ENCODE measurements at regions not wholly inside any gene's neighbourhood (a gene's known extent, or its start where the extent isn't known, plus 50 kb on each side); places are given as distances from the start of the nearest gene placed in this dataset.
A peak's percentile ranks its signal among the peaks of the same experiment; 100 is the strongest.

- H3K9me3 Mint-ChIP-seq: no peaks in the 10 kb centered on the region
- H3K4me3 Mint-ChIP-seq: no peak overlapping the region
- DNase-seq (no peak), ATAC-seq (no peak)
- H3K4me1 Mint-ChIP-seq (ENCODE audit: low read depth): no peaks in the 10 kb centered on the region
- H3K27me3 Mint-ChIP-seq (ENCODE audit: low read depth): no peaks in the 10 kb centered on the region
- no peaks in the 10 kb centered on the region for H3K36me3 Mint-ChIP-seq (ENCODE audit: insufficient read depth)
Measured at GRCh38 chr14:73800970-73801515, 50.6 kb upstream of the PTGR2 start.

GRCh38 chr14:73797543-73798265, 53.9 kb upstream of the PTGR2 start:
- ATAC-seq: no peak
- H3K27me3 Mint-ChIP-seq (ENCODE audit: low read depth): no peaks in the 10 kb centered on the region

DNA sequence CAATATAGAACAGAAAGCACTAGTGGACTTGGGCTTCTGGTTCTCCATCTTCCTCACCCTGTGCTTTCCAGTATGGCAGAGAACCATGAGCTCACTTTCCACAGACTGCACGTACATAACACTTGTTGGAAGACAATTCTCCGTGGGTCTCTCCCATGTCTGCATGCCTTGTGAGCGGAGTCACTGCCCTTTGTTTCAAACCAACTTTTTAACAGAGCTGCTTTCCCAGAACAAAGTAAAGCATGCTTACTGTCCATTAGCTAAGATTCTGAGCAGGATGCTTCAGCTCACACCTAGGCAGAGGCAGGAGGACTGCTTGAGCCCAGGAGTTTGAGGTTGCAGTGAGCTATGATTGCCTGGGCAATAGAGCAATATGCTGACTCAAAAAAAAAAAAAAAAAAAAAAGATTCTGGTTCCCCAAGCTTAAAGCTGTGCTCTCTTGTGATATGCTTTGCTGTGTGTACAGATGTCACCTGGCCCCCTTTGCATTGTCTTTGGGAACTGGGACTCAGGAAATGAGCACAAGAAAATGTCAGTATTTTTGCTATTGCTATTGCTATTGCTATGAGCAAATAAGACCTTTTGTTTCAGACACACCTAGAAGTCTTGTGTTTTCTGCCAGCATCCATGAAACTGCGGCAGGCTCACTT, 54.6 kb upstream of the PTGR2 start:
- H3K4me3 Mint-ChIP-seq: no peak overlapping the region
- ATAC-seq (no peak), DNase-seq (no peak)
- H3K9me3 Mint-ChIP-seq: no peaks in the 10 kb centered on the region
- H3K4me1 Mint-ChIP-seq (ENCODE audit: low read depth): no peaks in the 10 kb centered on the region
- H3K27me3 Mint-ChIP-seq (ENCODE audit: low read depth): no peaks in the 10 kb centered on the region
- no peaks in the 10 kb centered on the region for H3K36me3 Mint-ChIP-seq (ENCODE audit: insufficient read depth)

More at GRCh38 chr14:73797543-73798265, 53.9 kb upstream of the PTGR2 start:
- no peak for DNase-seq
- Mint-ChIP-seq H3K9me3 (no peaks in the 10 kb centered on the region), H3K36me3 (ENCODE audit: insufficient read depth) (no peaks in the 10 kb centered on the region), H3K4me3 (no peak overlapping the region), H3K4me1 (ENCODE audit: low read depth) (no peaks in the 10 kb centered on the region)

DNA sequence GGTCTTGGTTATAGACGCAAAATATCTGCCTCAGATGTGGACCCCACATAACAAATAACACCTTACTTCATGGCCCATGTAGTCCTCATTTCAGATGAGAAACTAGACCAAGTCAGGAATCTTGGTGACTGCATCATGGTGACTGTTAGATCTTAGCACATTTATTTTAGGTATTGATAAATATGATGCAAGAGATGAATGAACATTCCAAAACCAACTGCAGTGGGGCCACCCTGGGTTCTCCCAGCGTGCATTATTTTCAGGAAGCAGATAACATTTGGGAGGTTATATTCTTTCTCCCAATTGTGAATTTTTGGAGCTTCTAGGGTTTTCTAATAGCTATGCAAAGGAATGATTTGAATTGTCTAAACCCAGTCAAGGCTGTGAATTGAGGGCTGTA, 55.2 kb upstream of the PTGR2 start:
- H3K36me3 Mint-ChIP-seq (ENCODE audit: insufficient read depth): no peaks in the 10 kb centered on the region
- no peaks in the 10 kb centered on the region for H3K4me1 Mint-ChIP-seq (ENCODE audit: low read depth)
- H3K4me3 Mint-ChIP-seq: no peak overlapping the region
- DNase-seq: no peak
- H3K9me3 Mint-ChIP-seq: no peaks in the 10 kb centered on the region
- no peak for ATAC-seq
- no peaks in the 10 kb centered on the region for H3K27me3 Mint-ChIP-seq (ENCODE audit: low read depth)

- DNase-seq: no peak
- no peak overlapping the region for H3K4me3 Mint-ChIP-seq
- H3K36me3 Mint-ChIP-seq (ENCODE audit: insufficient read depth): no peaks in the 10 kb centered on the region
- H3K9me3 Mint-ChIP-seq: no peaks in the 10 kb centered on the region
- H3K27me3 Mint-ChIP-seq (ENCODE audit: low read depth): no peaks in the 10 kb centered on the region
- no peak for ATAC-seq
- no peaks in the 10 kb centered on the region for H3K4me1 Mint-ChIP-seq (ENCODE audit: low read depth)
Measured at GRCh38 chr14:73795974-73796373, 55.7 kb upstream of the PTGR2 start.

DNA sequence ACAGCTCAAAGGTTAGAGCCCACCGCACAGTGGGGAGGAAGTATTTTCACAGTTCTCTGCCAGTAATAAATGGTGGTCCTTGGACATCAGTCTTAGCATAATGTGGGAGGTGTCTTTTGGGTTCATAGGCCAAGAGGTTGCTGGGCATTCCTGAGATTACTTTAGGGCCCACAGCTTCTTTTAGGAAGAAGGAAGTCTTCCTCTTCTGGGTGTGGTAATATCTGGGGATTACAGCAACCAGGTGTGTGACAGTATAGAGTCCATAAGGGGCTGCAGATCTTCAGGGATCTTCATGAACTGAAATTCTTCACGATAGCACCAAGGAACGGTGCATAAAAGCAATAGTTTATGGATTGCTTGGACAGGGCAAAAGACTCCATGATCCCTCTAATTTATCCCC, 56.2 kb upstream of the PTGR2 start:
- no peaks in the 10 kb centered on the region for H3K27me3 Mint-ChIP-seq (ENCODE audit: low read depth)
- no peaks in the 10 kb centered on the region for H3K36me3 Mint-ChIP-seq (ENCODE audit: insufficient read depth)
- DNase-seq (no peak), ATAC-seq (no peak)
- H3K4me1 Mint-ChIP-seq (ENCODE audit: low read depth): peaks cover under 1% of the 10 kb centered on the region
- H3K9me3 Mint-ChIP-seq: no peaks in the 10 kb centered on the region
- no peak overlapping the region for H3K4me3 Mint-ChIP-seq

GRCh38 chr14:73794146-73794545, 57.5 kb upstream of the PTGR2 start:
- no peaks in the 10 kb centered on the region for H3K9me3 Mint-ChIP-seq
- no peak for ATAC-seq
- H3K27me3 Mint-ChIP-seq (ENCODE audit: low read depth): no peaks in the 10 kb centered on the region
- H3K36me3 Mint-ChIP-seq (ENCODE audit: insufficient read depth): no peaks in the 10 kb centered on the region
- DNase-seq: no peak
- H3K4me3 Mint-ChIP-seq: no peak overlapping the region
- H3K4me1 Mint-ChIP-seq (ENCODE audit: low read depth): peaks cover 9% of the 10 kb centered on the region

GRCh38 chr14:73792481-73792880, 59.1 kb upstream of the PTGR2 start:
- no peaks in the 10 kb centered on the region for H3K9me3 Mint-ChIP-seq
- ATAC-seq: no peak
- H3K4me1 Mint-ChIP-seq (ENCODE audit: low read depth): peaks cover 25% of the 10 kb centered on the region
- no peaks in the 10 kb centered on the region for H3K27me3 Mint-ChIP-seq (ENCODE audit: low read depth)
- no peaks in the 10 kb centered on the region for H3K36me3 Mint-ChIP-seq (ENCODE audit: insufficient read depth)
- H3K4me3 Mint-ChIP-seq: no peak overlapping the region
- DNase-seq: no peak

GRCh38 chr14:73789989-73790581, 61.5 kb upstream of the PTGR2 start:
- Mint-ChIP-seq H3K9me3 (no peaks in the 10 kb centered on the region), H3K4me3 (no peak overlapping the region), H3K36me3 (ENCODE audit: insufficient read depth) (no peaks in the 10 kb centered on the region), H3K27me3 (ENCODE audit: low read depth) (no peaks in the 10 kb centered on the region), H3K4me1 (ENCODE audit: low read depth) (peaks cover 38% of the 10 kb centered on the region)
- ATAC-seq: no peak
- no peak for DNase-seq

DNA sequence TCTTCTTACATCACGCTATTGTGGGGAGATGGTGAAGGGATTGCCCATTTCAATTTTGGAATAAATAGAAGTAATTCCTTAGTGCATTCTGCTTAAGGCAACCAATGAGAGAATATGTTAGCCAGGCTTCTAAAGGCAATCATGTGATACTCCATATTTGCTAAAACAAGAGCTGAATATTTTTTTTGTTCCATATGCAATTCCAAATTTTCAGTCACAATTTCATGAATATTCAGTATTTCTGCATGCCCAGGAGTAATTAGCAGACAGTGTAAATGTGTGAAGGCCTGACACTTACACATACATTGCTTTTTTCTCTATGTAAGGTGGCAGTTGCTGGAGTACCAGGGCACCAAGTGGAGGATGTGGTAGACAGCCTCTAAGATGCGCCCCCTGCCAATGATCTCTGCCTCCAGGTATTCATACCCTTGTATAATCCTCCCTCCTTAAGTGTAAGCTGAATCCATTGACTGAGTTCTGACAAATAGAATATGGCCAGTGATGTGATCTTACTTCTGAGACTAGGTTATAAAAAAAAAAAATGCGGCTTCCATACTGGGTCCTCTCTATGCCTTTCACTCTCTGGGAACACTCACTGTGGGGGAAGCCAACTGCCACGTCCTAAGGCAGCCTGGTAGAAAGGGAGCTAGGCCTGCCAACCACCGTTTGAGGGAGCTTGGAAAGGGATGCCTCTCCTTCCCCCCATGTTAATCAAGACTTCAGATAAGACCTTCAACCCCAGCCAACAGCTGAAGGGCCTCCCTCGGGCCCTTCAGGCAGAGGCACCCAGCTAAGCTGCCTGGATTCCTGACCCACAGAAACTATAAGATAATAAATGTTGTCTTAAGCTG, 62.7 kb upstream of the PTGR2 start:
- H3K9me3 Mint-ChIP-seq: no peaks in the 10 kb centered on the region
- no peaks in the 10 kb centered on the region for H3K36me3 Mint-ChIP-seq (ENCODE audit: insufficient read depth)
- no peaks in the 10 kb centered on the region for H3K27me3 Mint-ChIP-seq (ENCODE audit: low read depth)
- peaks cover 50% of the 10 kb centered on the region for H3K4me1 Mint-ChIP-seq (ENCODE audit: low read depth)
- DNase-seq (no peak), ATAC-seq (no peak)
- no peak overlapping the region for H3K4me3 Mint-ChIP-seq

DNA sequence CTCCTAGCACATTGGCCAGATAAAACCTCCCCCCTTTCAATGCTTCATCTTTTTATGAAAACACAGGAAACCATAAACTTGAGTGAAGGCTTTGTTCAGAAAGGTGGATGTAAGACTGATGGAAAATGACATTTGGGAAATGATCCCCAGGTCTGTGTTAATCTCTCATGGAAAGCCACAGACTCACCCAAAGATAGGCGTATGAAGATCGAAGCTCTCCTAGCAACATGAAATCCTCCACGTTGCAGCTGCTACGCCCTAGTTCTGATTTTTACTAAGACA, 63.4 kb upstream of the PTGR2 start:
- Mint-ChIP-seq H3K9me3 (no peaks in the 10 kb centered on the region), H3K36me3 (ENCODE audit: insufficient read depth) (no peaks in the 10 kb centered on the region), H3K4me1 (ENCODE audit: low read depth) (peaks cover 56% of the 10 kb centered on the region), H3K27me3 (ENCODE audit: low read depth) (no peaks in the 10 kb centered on the region), H3K4me3 (peak overlapping the region; percentile 87)
- no peak for ATAC-seq
- no peak for DNase-seq

GRCh38 chr14:73787486-73788316, 63.9 kb upstream of the PTGR2 start:
- ATAC-seq (peak; percentile 46 to 52), DNase-seq (no peak)
- peaks cover 2% of the 10 kb centered on the region for H3K36me3 Mint-ChIP-seq (ENCODE audit: insufficient read depth)
- H3K9me3 Mint-ChIP-seq: no peaks in the 10 kb centered on the region
- H3K4me3 Mint-ChIP-seq: peak overlapping the region; percentile 87
- H3K4me1 Mint-ChIP-seq (ENCODE audit: low read depth): peaks cover 62% of the 10 kb centered on the region
- H3K27me3 Mint-ChIP-seq (ENCODE audit: low read depth): no peaks in the 10 kb centered on the region

- H3K36me3 Mint-ChIP-seq (ENCODE audit: insufficient read depth): peaks cover 2% of the 10 kb centered on the region
- ATAC-seq (peak; percentile 73 to 75), DNase-seq (peak; percentile 37)
- H3K4me3 Mint-ChIP-seq: peak overlapping the region; percentile 92
- no peaks in the 10 kb centered on the region for H3K27me3 Mint-ChIP-seq (ENCODE audit: low read depth)
- H3K4me1 Mint-ChIP-seq (ENCODE audit: low read depth): peaks cover 65% of the 10 kb centered on the region
- H3K9me3 Mint-ChIP-seq: no peaks in the 10 kb centered on the region
Measured at GRCh38 chr14:73786636-73787485, 64.8 kb upstream of the PTGR2 start.
